Uterus (tissue), 3 donors: ENCODE measurements at regions not wholly inside any gene's neighbourhood (a gene's known extent, or its start where the extent isn't known, plus 50 kb on each side); places are given as distances from the start of the nearest gene placed in this dataset.

Source experiments
- DNase-seq, 2 donors: peaks; one replicate each; pipeline ENCODE4 v3.0.0-alpha.2; 2019 to 2020
- H3K27ac ChIP-seq, 2 donors: fragments of 200-600 bp; sonication (generic); 1 replicate in 1 of 2; 2 replicates in 1 of 2; pipeline ENCODE4 v1.5.1; 2016 to 2018
- H3K27me3 ChIP-seq, 2 donors: fragments of 200-600 bp; sonication (generic); one replicate each; pipeline ENCODE4 v1.5.1; 2018 to 2019; ENCODE audit warnings: control low read depth in 1 of 2
- H3K36me3 ChIP-seq, 2 donors: fragments of 200-600 bp; sonication (generic); one replicate each; pipeline ENCODE4 v1.5.1; 2019; ENCODE audit warnings: control low read depth in 1 of 2
- H3K4me1 ChIP-seq, 2 donors: fragments of 200-600 bp; sonication (generic); one replicate each; pipeline ENCODE4 v1.5.1; 2018 to 2019; ENCODE audit warnings: control low read depth in 1 of 2
- H3K4me3 ChIP-seq, 2 donors: fragments of 200-600 bp; sonication (generic); 1 replicate in 1 of 2; 2 replicates in 1 of 2; pipeline ENCODE4 v1.5.1; 2018 to 2019; ENCODE audit warnings: mild to moderate bottlenecking in 1 of 2
- H3K9me3 ChIP-seq, 2 donors: fragments of 200-600 bp; sonication (generic); one replicate each; pipeline ENCODE4 v1.5.1; 2019; ENCODE audit warnings: control low read depth in 1 of 2
- POLR2A ChIP-seq, 2 donors: fragments of 450-650 bp; IDR thresholded peaks; one replicate each; pipeline ENCODE4 v1.6.1; 2016; ENCODE audit warnings: antibody characterized with exemption in 2 of 2, mild to moderate bottlenecking in 1 of 2, moderate library complexity in 1 of 2
- intact Hi-C: fragments of 100-400 bp; cut with DNase I; formaldehyde crosslinking; loops from one replicate; pipeline ENCODE4 v1.15.1; 2023; ENCODE audit warnings: low total_unique reads
- TF ChIP-seq, protein P1 (sequence below), 4 experiments: fragments of 200-600 bp in 2 of 4; fragments of 450-650 bp in 2 of 4; sonication (generic) in 2 of 4; IDR thresholded peaks; one replicate each; pipeline ENCODE4 v1.5.1; 2016 to 2019; ENCODE audit warnings: antibody characterized with exemption in 4 of 4, mild to moderate bottlenecking in 2 of 4, moderate library complexity in 1 of 4
- donor health status: DM: yes; HTN: yes; CAD: no.

DNA sequence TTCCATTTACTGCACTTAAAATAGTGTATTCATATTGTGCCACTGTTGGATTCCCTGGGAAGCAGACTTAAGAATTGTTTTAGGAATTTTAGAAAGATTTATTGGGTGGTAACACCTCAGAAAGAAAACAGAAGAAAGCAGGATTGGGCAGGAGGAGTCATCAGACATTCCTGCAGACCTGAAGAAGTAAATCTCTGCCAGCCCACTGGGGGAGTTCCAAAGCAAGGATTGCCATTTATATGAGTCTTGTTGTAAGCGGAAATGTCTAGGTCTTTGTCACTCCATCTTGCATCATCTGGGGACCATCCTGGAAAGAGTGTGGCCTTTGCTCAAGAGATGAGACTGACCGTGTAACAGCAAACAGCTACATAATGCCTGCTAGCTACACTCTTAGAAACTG lies 947.6 kb upstream of the POT1 start:
- TF ChIP-seq, protein P1, sequence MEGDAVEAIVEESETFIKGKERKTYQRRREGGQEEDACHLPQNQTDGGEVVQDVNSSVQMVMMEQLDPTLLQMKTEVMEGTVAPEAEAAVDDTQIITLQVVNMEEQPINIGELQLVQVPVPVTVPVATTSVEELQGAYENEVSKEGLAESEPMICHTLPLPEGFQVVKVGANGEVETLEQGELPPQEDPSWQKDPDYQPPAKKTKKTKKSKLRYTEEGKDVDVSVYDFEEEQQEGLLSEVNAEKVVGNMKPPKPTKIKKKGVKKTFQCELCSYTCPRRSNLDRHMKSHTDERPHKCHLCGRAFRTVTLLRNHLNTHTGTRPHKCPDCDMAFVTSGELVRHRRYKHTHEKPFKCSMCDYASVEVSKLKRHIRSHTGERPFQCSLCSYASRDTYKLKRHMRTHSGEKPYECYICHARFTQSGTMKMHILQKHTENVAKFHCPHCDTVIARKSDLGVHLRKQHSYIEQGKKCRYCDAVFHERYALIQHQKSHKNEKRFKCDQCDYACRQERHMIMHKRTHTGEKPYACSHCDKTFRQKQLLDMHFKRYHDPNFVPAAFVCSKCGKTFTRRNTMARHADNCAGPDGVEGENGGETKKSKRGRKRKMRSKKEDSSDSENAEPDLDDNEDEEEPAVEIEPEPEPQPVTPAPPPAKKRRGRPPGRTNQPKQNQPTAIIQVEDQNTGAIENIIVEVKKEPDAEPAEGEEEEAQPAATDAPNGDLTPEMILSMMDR (IDR thresholded peaks at IDR 0.05), result no peak
- TF ChIP-seq POLR2A (IDR thresholded peaks at IDR 0.05), result no peak
- Histone ChIP-seq H3K27me3 (no peaks in the 10 kb centered on the region), H3K4me1 (no peaks in the 10 kb centered on the region), H3K4me3 (no peak overlapping the region), H3K36me3 (no peaks in the 10 kb centered on the region), H3K9me3 (no peaks in the 10 kb centered on the region), H3K27ac (no peak overlapping the region)
- intact Hi-C loops, result no loop called here
- no peak for DNase-seq

DNA sequence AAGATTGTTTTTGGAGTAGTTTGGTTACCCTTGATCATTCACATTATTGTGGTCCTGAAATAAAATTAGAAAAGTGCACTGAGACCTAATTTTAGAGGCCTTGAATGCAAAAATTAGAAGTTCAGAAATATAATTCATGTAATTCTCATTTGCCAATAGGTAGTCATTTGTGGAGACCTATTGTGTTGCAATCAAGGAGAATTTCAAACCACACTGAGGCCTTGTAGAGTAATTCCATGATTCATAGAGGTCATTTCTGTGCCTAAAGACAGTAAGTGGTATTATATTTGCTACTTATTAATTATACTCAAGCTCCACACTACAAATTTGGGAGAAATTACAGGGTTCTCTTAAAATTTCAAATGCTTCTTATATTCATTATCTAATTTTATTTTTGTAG lies 946.8 kb upstream of the POT1 start:
- TF ChIP-seq POLR2A (IDR thresholded peaks at IDR 0.05), result no peak
- TF ChIP-seq, protein P1 (IDR thresholded peaks at IDR 0.05), result no peak
- Histone ChIP-seq H3K27me3 (no peaks in the 10 kb centered on the region), H3K36me3 (no peaks in the 10 kb centered on the region), H3K4me3 (no peak overlapping the region), H3K27ac (no peak overlapping the region), H3K9me3 (no peaks in the 10 kb centered on the region), H3K4me1 (no peaks in the 10 kb centered on the region)
- no peak for DNase-seq
- intact Hi-C loops, result no loop called here

DNA sequence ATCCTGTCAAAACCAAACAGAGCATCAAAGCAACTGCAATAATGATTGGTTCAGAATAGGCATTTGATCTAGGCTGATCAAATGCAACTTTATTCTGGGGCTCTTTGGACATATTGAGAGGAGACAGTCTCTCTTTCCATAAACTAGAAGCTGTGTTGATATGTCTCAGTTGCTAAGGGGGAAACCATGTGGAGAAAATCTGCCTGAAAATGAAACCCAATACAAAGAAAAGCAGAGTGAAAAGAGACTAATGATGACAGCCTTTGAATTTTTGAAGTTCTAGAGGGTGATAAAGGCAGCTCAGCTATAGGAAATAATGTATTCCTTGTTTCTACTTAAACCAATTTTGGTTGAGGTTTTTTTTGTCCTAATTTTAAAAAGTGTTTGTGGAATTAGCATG lies 941.8 kb upstream of the POT1 start:
- Histone ChIP-seq H3K9me3 (no peaks in the 10 kb centered on the region), H3K27me3 (no peaks in the 10 kb centered on the region), H3K4me3 (no peak overlapping the region), H3K36me3 (no peaks in the 10 kb centered on the region), H3K27ac (no peak overlapping the region), H3K4me1 (no peaks in the 10 kb centered on the region)
- TF ChIP-seq POLR2A (IDR thresholded peaks at IDR 0.05), result no peak
- TF ChIP-seq, protein P1 (IDR thresholded peaks at IDR 0.05), result no peak
- DNase-seq, result no peak
- intact Hi-C loops, result no loop called here

DNA sequence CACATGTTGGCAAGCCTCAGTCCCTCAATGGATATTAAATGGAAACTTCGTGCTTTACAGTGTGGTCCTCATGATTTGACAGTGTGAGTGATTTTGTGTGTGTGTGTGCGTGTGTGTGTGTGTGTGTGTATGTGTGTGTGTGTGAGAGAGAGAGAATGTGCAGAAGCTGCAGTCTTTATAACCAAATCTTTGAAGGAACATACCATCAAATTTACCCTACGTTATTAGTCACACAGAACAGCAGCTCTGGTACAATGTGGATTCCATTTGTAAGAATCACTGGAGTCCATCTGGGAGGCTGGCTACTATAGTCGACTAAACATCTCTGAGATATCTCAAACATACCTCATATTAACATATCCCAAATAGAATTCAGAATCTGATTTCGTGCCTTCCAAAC lies 928.0 kb upstream of the POT1 start:
- Histone ChIP-seq H3K4me3 (no peak overlapping the region), H3K4me1 (no peaks in the 10 kb centered on the region), H3K27me3 (no peaks in the 10 kb centered on the region), H3K27ac (no peak overlapping the region), H3K9me3 (no peaks in the 10 kb centered on the region), H3K36me3 (no peaks in the 10 kb centered on the region)
- TF ChIP-seq, protein P1 (IDR thresholded peaks at IDR 0.05), result no peak
- no peak for TF ChIP-seq POLR2A (IDR thresholded peaks at IDR 0.05)
- intact Hi-C loops, result no loop called here
- DNase-seq, result no peak

DNA sequence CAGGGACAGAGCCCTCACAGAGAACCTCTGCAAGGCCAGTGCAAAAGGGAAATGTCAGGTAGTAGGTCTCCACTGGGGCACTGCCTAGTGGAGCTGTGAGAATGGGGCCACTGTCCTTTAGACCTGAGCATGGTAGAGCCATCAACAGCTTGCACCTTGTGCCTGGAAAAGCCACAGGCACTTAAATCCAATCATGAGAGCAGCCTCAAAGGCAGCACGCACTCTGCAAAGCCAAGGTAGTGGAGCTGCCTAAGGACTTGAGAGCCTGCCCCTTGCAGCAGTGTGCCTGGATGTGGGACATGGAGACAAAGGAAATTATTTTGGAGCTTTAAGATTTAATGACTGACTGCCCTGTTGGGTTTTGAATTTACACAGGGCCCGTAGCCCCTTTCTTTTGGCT lies 918.5 kb upstream of the POT1 start:
- no peak for TF ChIP-seq POLR2A (IDR thresholded peaks at IDR 0.05)
- TF ChIP-seq, protein P1 (IDR thresholded peaks at IDR 0.05), result no peak
- Histone ChIP-seq H3K27ac (no peak overlapping the region), H3K36me3 (no peaks in the 10 kb centered on the region), H3K4me3 (no peak overlapping the region), H3K4me1 (no peaks in the 10 kb centered on the region), H3K27me3 (no peaks in the 10 kb centered on the region), H3K9me3 (no peaks in the 10 kb centered on the region)
- DNase-seq, result no peak
- intact Hi-C loops, result no loop called here
